KMS-11 (cell line): ENCODE measurements at regions not wholly inside any gene's neighbourhood (a gene's known extent, or its start where the extent isn't known, plus 50 kb on each side); places are given as distances from the start of the nearest gene placed in this dataset.

Experiments used
- H2AFZ ChIP-seq: fragments of 200-600 bp; sonication (generic); 2 replicates; pipeline ENCODE4 v1.6.1; 2016; ENCODE audit warnings: antibody characterized with exemption, mixed run types, low read depth
- H3K27ac ChIP-seq: fragments of 200-600 bp; sonication (generic); 2 replicates; pipeline ENCODE4 v1.6.1; 2016; ENCODE audit warnings: mild to moderate bottlenecking, mixed run types
- H3K27me3 ChIP-seq: fragments of 200-600 bp; sonication (generic); 2 replicates; pipeline ENCODE4 v1.6.1; 2017; ENCODE audit warnings: mild to moderate bottlenecking, low read depth, mixed run types, moderate library complexity; ENCODE audit not compliant: insufficient read depth
- H3K36me3 ChIP-seq: fragments of 200-600 bp; sonication (generic); 2 replicates; pipeline ENCODE4 v1.6.1; 2017; ENCODE audit warnings: mild to moderate bottlenecking, mixed run types; ENCODE audit not compliant: insufficient read depth
- H3K4me1 ChIP-seq: fragments of 200-600 bp; sonication (generic); 2 replicates; pipeline ENCODE4 v1.6.1; 2016; ENCODE audit warnings: mild to moderate bottlenecking, low read depth, mixed run types; ENCODE audit not compliant: poor library complexity, severe bottlenecking
- H3K4me2 ChIP-seq: fragments of 200-600 bp; sonication (generic); 2 replicates; pipeline ENCODE4 v1.7.0; 2016; ENCODE audit warnings: mild to moderate bottlenecking, mixed run types
- H3K4me3 ChIP-seq: fragments of 200-600 bp; sonication (generic); IDR thresholded peaks from 2 replicates; pipeline ENCODE4 v1.6.1; 2017; ENCODE audit warnings: low read depth, low read length, mixed read lengths; ENCODE audit not compliant: insufficient read depth
- H3K79me2 ChIP-seq: fragments of 200-600 bp; sonication (generic); 2 replicates; pipeline ENCODE4 v1.6.1; 2016; ENCODE audit warnings: low read depth, mixed run types; ENCODE audit not compliant: insufficient read depth
- H3K9ac ChIP-seq: fragments of 200-600 bp; sonication (generic); 2 replicates; pipeline ENCODE4 v1.6.1; 2016; ENCODE audit warnings: mild to moderate bottlenecking, mixed run types
- H4K20me1 ChIP-seq: fragments of 200-600 bp; sonication (generic); 2 replicates; pipeline ENCODE4 v1.6.1; 2016; ENCODE audit warnings: mild to moderate bottlenecking, mixed run types; ENCODE audit not compliant: insufficient read depth
- CTCF ChIP-seq: fragments of 200-600 bp; sonication (generic); conservative IDR thresholded peaks from 2 replicates; pipeline ENCODE4 v1.6.1; 2017; ENCODE audit warnings: low read depth, mild to moderate bottlenecking, antibody characterized with exemption, low read length, moderate library complexity, mixed read lengths

- Histone ChIP-seq H3K36me3 (no peaks in the 10 kb centered on the region), H3K79me2 (no peaks in the 10 kb centered on the region)
- TF ChIP-seq CTCF, result no peak
Measured at GRCh38 chr4:151473521-151474097, 64.6 kb downstream of the FHIP1A start.

GRCh38 chr4:151475035-151475714, 66.2 kb downstream of the FHIP1A start:
- H4K20me1 ChIP-seq, result no peaks in the 10 kb centered on the region
- no peaks in the 10 kb centered on the region for H3K36me3 ChIP-seq
- H3K9ac ChIP-seq, result no peak overlapping the region
- H3K27me3 ChIP-seq, result no peaks in the 10 kb centered on the region
- H3K4me2 ChIP-seq, result no peak overlapping the region
- H3K79me2 ChIP-seq, result no peaks in the 10 kb centered on the region
- no peak overlapping the region for H3K4me3 ChIP-seq
- no peak for TF ChIP-seq CTCF
- H3K27ac ChIP-seq, result no peak overlapping the region
- H2AFZ ChIP-seq, result no peak overlapping the region
- no peaks in the 10 kb centered on the region for H3K4me1 ChIP-seq

More at GRCh38 chr4:151473521-151474097, 64.6 kb downstream of the FHIP1A start:
- Histone ChIP-seq H3K27ac (no peak overlapping the region), H3K4me2 (no peak overlapping the region), H3K4me1 (no peaks in the 10 kb centered on the region), H3K4me3 (no peak overlapping the region), H2AFZ (no peak overlapping the region), H4K20me1 (no peaks in the 10 kb centered on the region), H3K27me3 (no peaks in the 10 kb centered on the region), H3K9ac (no peak overlapping the region)

- no peaks in the 10 kb centered on the region for H3K27me3 ChIP-seq
- H3K79me2 ChIP-seq, result no peaks in the 10 kb centered on the region
- H4K20me1 ChIP-seq, result no peaks in the 10 kb centered on the region
- H3K27ac ChIP-seq, result no peak overlapping the region
- H3K4me2 ChIP-seq, result no peak overlapping the region
- no peaks in the 10 kb centered on the region for H3K36me3 ChIP-seq
- TF ChIP-seq CTCF, result no peak
- H3K4me1 ChIP-seq, result no peaks in the 10 kb centered on the region
- H3K9ac ChIP-seq, result no peak overlapping the region
- no peak overlapping the region for H3K4me3 ChIP-seq
- no peak overlapping the region for H2AFZ ChIP-seq
Measured at GRCh38 chr4:151481813-151482212, 72.8 kb downstream of the FHIP1A start.

- Histone ChIP-seq H3K27ac (no peak overlapping the region), H3K4me2 (no peak overlapping the region), H3K36me3 (no peaks in the 10 kb centered on the region), H3K4me3 (no peak overlapping the region), H2AFZ (no peak overlapping the region), H3K9ac (no peak overlapping the region), H3K79me2 (no peaks in the 10 kb centered on the region), H3K27me3 (no peaks in the 10 kb centered on the region), H4K20me1 (no peaks in the 10 kb centered on the region), H3K4me1 (no peaks in the 10 kb centered on the region)
- no peak for TF ChIP-seq CTCF
Measured at GRCh38 chr4:151484396-151485102, 75.6 kb downstream of the FHIP1A start.
